Left ventricle myocardium inferior (tissue), 1 donor: ENCODE measurements at regions not wholly inside any gene's neighbourhood (a gene's known extent, or its start where the extent isn't known, plus 50 kb on each side); places are given as distances from the start of the nearest gene placed in this dataset.

Experiments
- DNase-seq: peaks from one replicate; pipeline ENCODE4 v3.0.0-alpha.2; 2020
- H3K27ac ChIP-seq: fragments of 200-600 bp; replicated peaks from 2 replicates; pipeline ENCODE4 v1.8.0; 2021
- H3K27me3 ChIP-seq: fragments of 200-600 bp; 2 replicates; pipeline ENCODE4 v1.8.0; 2021; ENCODE audit warnings: low read depth
- H3K36me3 ChIP-seq: fragments of 200-600 bp; 2 replicates; pipeline ENCODE4 v1.8.0; 2021
- H3K4me1 ChIP-seq: fragments of 200-600 bp; 2 replicates; pipeline ENCODE4 v1.8.0; 2021
- H3K4me3 ChIP-seq: fragments of 200-600 bp; 2 replicates; pipeline ENCODE4 v1.8.0; 2021; ENCODE audit warnings: mild to moderate bottlenecking, moderate library complexity
- H3K9me3 ChIP-seq: fragments of 200-600 bp; replicated peaks from 2 replicates; pipeline ENCODE4 v1.8.0; 2021
- CTCF ChIP-seq: fragments of 200-600 bp; IDR thresholded peaks from 2 replicates; pipeline ENCODE4 v1.8.0; 2021; ENCODE audit warnings: antibody characterized with exemption, mild to moderate bottlenecking, borderline replicate concordance
- intact Hi-C: fragments of 100-400 bp; cut with micrococcal nuclease; formaldehyde crosslinking; loops from one replicate; pipeline ENCODE4 v1.11.0; 2022
- donor health status: DM: no; HTN: yes; CAD: no; lungs with severe emphysema.

DNA sequence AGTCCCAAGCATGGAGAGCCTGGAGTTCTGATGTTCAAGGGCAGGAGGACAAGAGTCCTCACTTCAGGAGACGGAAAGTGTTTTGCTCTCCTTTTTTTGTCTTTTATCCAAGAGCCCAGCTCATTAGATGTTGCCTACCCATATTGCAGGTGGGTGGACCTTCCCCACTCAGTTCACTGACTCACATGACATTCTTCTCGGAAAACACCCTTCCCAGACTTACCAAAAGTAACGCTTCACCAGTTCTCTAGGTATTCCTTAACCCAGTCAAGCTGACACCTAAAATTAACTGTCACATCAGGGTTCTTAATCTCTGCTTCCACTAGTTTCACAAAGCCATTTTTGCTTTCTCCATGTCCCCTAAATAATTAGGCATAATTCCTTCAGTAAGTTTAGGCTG, 2215.4 kb upstream of the PCDH20 start:
- Histone ChIP-seq H3K9me3 (no peaks in the 10 kb centered on the region), H3K36me3 (no peaks in the 10 kb centered on the region), H3K4me1 (no peaks in the 10 kb centered on the region), H3K4me3 (no peak overlapping the region), H3K27ac (no peak overlapping the region), H3K27me3 (no peaks in the 10 kb centered on the region)
- DNase-seq = no peak
- TF ChIP-seq CTCF = no peak
- intact Hi-C loops = no loop called here

- Histone ChIP-seq H3K27me3 (no peaks in the 10 kb centered on the region), H3K4me3 (no peak overlapping the region), H3K36me3 (no peaks in the 10 kb centered on the region), H3K27ac (no peak overlapping the region), H3K4me1 (no peaks in the 10 kb centered on the region), H3K9me3 (no peaks in the 10 kb centered on the region)
- intact Hi-C loops = no loop called here
- TF ChIP-seq CTCF = no peak
- DNase-seq = no peak
Observed at GRCh38 chr13:63629591-63629990, 2213.9 kb upstream of the PCDH20 start.

- Histone ChIP-seq H3K4me3 (no peak overlapping the region), H3K27ac (no peak overlapping the region), H3K4me1 (no peaks in the 10 kb centered on the region), H3K36me3 (no peaks in the 10 kb centered on the region), H3K9me3 (no peaks in the 10 kb centered on the region), H3K27me3 (no peaks in the 10 kb centered on the region)
- TF ChIP-seq CTCF = no peak
- DNase-seq = no peak
- intact Hi-C loops = no loop called here
Observed at GRCh38 chr13:63628310-63628709, 2212.7 kb upstream of the PCDH20 start.

DNA sequence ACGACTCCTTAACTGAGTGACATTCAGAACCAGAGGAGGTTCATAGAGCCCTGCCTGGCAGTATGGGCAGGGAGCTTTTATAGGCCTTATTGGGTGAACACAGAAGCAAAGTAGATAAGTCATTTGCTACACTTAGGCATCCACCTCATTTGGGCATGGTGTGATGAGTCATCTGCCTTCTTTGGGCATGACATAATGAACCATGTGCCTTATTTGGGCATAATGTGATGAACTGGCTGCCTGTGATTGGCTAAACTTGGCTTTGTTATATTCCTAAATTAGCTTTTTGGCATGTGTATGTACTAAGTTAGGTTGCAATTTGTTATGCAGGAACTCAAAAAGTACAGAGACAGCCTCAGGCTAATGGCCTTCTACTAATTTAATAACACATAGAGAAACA, 2210.2 kb upstream of the PCDH20 start:
- no peak for DNase-seq
- Histone ChIP-seq H3K9me3 (no peaks in the 10 kb centered on the region), H3K36me3 (no peaks in the 10 kb centered on the region), H3K4me3 (no peak overlapping the region), H3K27me3 (no peaks in the 10 kb centered on the region), H3K4me1 (no peaks in the 10 kb centered on the region), H3K27ac (no peak overlapping the region)
- TF ChIP-seq CTCF = no peak
- intact Hi-C loops = no loop called here

GRCh38 chr13:63614874-63615612, 2199.4 kb upstream of the PCDH20 start:
- DNase-seq = no peak
- no peaks in the 10 kb centered on the region for H3K4me1 ChIP-seq
- no peaks in the 10 kb centered on the region for H3K36me3 ChIP-seq
- TF ChIP-seq CTCF = no peak
- H3K9me3 ChIP-seq = peaks cover 4% of the 10 kb centered on the region
- no peak overlapping the region for H3K27ac ChIP-seq
- intact Hi-C loops = no loop called here
- no peak overlapping the region for H3K4me3 ChIP-seq
- no peaks in the 10 kb centered on the region for H3K27me3 ChIP-seq
